A673 (cell line): ENCODE measurements at regions not wholly inside any gene's neighbourhood (a gene's known extent, or its start where the extent isn't known, plus 50 kb on each side); places are given as distances from the start of the nearest gene placed in this dataset.

ENCODE experiments used
- BruUV-seq: library from RNA; stranded (reverse); fragments of 400-500 nt; replicated peaks from 2 replicates; lab custom pipeline; 2021; lab: Mats Ljungman, UMichigan
- CTCF ChIA-PET: fragments of 300-600 bp; sonication (Branson Sonifier 250); formaldehyde crosslinking; loops from one replicate; lab custom pipeline; 2022; ENCODE audit warnings: antibody characterized with exemption; lab: Charles Lee
- POLR2A ChIA-PET: fragments of 300-600 bp; sonication (Branson Sonifier 250); formaldehyde crosslinking; loops from one replicate; lab custom pipeline; 2022; ENCODE audit warnings: antibody characterized with exemption; ENCODE audit not compliant: low non-redundant PET; lab: Charles Lee
- DNase-seq: peaks from one replicate; pipeline ENCODE4 v3.0.0-alpha.2; 2015; ENCODE audit warnings: low spot score
- H3K27ac ChIP-seq: fragments of 200-600 bp; sonication (generic); 2 replicates; pipeline ENCODE4 v1.5.1; 2016; ENCODE audit warnings: mixed run types, low read depth, mild to moderate bottlenecking, mixed read lengths, antibody characterized with exemption, low read length; ENCODE audit not compliant: poor library complexity, severe bottlenecking
- H3K27me3 ChIP-seq: fragments of 200-600 bp; sonication (generic); replicated peaks from 2 replicates; pipeline ENCODE4 v1.6.1; 2017; ENCODE audit warnings: mixed run types, low read depth, mild to moderate bottlenecking, mixed read lengths, antibody characterized with exemption, low read length; ENCODE audit not compliant: insufficient read depth, poor library complexity
- H3K36me3 ChIP-seq: fragments of 200-600 bp; sonication (generic); 2 replicates; pipeline ENCODE4 v1.6.1; 2016; ENCODE audit warnings: mixed run types, mild to moderate bottlenecking, mixed read lengths, antibody characterized with exemption, low read length; ENCODE audit not compliant: insufficient read depth, poor library complexity, severe bottlenecking
- H3K4me1 ChIP-seq: fragments of 200-600 bp; sonication (generic); 2 replicates; pipeline ENCODE4 v1.6.1; 2017; ENCODE audit warnings: mixed run types, mild to moderate bottlenecking, mixed read lengths, antibody characterized with exemption, low read length; ENCODE audit not compliant: insufficient read depth, poor library complexity, severe bottlenecking
- H3K4me3 ChIP-seq: fragments of 200-600 bp; sonication (generic); 2 replicates; pipeline ENCODE4 v1.5.1; 2016; ENCODE audit warnings: low read depth, mixed run types, mild to moderate bottlenecking, mixed read lengths, low read length; ENCODE audit not compliant: poor library complexity, severe bottlenecking
- H3K9me3 ChIP-seq: fragments of 200-600 bp; sonication (generic); 2 replicates; pipeline ENCODE4 v1.6.1; 2016; ENCODE audit warnings: mixed run types, low read depth, mild to moderate bottlenecking, mixed read lengths, antibody characterized with exemption, low read length; ENCODE audit not compliant: poor library complexity, severe bottlenecking
- EZH2 ChIP-seq: fragments of 200-600 bp; sonication (generic); IDR thresholded peaks from 2 replicates; pipeline ENCODE4 v1.6.1; 2017; ENCODE audit warnings: borderline replicate concordance, low read depth, mild to moderate bottlenecking, mixed read lengths, antibody characterized with exemption, low read length; ENCODE audit not compliant: poor library complexity, severe bottlenecking
- intact Hi-C: fragments of 100-400 bp; cut with micrococcal nuclease; formaldehyde crosslinking; loops from one replicate; pipeline ENCODE4 v1.10.0; 2022; ENCODE audit not compliant: unreplicated experiment
- TF ChIP-seq, protein P1 (sequence below): fragments of 300-800, 200-600 bp; sonication (generic); conservative IDR thresholded peaks from 2 replicates; pipeline ENCODE4 v1.5.1; 2017; ENCODE audit warnings: low read depth, mild to moderate bottlenecking, antibody characterized with exemption, low read length, moderate library complexity, mixed read lengths

DNA sequence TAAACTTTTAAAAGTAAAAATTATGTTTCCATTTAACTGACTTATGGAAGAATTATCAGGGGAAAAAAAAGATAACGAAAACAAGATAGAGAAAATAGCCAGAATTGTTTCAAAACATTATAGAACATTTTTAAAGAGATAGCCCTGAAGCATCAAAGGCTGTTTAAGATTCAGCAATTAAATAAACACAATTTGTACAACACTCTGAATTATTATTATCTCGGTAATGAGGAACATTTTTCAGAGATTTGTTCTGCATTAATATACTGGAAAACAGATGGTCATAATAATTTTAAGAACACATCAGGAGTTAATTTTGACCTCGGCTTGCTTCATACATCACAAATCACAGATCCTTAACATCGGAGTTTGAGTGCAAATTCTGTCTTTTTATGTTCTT is 643.8 kb downstream of the SORCS1 start:
- Histone ChIP-seq H3K4me1 (peaks cover 20% of the 10 kb centered on the region), H3K36me3 (no peaks in the 10 kb centered on the region), H3K27me3 (no peaks in the 10 kb centered on the region), H3K4me3 (no peak overlapping the region), H3K27ac (no peak overlapping the region), H3K9me3 (no peaks in the 10 kb centered on the region)
- ChIA-PET CTCF (no interaction called here), POLR2A (no interaction called here)
- no peak for DNase-seq
- no TSS peak for BruUV-seq
- intact Hi-C loops = no loop called here
- no peak for TF ChIP-seq EZH2
- TF ChIP-seq, protein P1, sequence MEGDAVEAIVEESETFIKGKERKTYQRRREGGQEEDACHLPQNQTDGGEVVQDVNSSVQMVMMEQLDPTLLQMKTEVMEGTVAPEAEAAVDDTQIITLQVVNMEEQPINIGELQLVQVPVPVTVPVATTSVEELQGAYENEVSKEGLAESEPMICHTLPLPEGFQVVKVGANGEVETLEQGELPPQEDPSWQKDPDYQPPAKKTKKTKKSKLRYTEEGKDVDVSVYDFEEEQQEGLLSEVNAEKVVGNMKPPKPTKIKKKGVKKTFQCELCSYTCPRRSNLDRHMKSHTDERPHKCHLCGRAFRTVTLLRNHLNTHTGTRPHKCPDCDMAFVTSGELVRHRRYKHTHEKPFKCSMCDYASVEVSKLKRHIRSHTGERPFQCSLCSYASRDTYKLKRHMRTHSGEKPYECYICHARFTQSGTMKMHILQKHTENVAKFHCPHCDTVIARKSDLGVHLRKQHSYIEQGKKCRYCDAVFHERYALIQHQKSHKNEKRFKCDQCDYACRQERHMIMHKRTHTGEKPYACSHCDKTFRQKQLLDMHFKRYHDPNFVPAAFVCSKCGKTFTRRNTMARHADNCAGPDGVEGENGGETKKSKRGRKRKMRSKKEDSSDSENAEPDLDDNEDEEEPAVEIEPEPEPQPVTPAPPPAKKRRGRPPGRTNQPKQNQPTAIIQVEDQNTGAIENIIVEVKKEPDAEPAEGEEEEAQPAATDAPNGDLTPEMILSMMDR = no peak

DNA sequence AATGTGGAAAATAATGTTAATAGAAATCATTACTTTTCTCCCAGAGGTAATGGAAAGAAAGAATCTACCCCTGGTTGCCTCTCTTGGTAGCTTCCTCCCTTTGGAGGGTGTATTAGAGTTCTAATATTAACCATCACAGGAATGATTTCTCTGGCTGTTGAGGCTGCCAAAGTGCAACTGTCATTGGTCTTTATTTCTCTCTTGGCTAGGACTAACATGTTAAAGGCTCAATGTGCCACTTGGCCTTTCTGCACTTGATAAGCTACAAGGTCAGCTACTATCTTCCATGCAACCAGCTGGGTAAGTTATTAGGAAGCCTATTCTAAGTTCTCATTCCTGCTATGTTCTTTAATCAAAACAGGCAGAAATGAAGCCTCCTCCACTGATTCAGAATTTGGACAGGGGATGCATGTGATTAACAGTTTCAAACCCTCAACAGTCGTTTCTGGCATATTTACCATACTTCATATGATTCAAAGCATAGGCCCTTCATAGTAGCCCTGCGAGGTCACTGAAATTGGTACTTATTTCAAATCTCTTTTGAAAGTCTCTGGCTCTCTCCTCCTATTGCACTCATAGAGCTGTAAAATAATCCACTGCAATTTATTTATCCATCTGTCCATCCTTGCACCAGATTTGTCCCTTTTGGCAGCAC is 645.0 kb downstream of the SORCS1 start:
- intact Hi-C loops = no loop called here
- TF ChIP-seq, protein P1 = no peak
- no peak for TF ChIP-seq EZH2
- no peak overlapping the region for H3K27ac ChIP-seq
- no peak overlapping the region for H3K4me3 ChIP-seq
- no peak for DNase-seq
- no peaks in the 10 kb centered on the region for H3K9me3 ChIP-seq
- H3K36me3 ChIP-seq = no peaks in the 10 kb centered on the region
- no TSS peak for BruUV-seq
- H3K4me1 ChIP-seq = peaks cover 24% of the 10 kb centered on the region
- H3K27me3 ChIP-seq = no peaks in the 10 kb centered on the region
- POLR2A ChIA-PET = interaction anchor here (0.6 kb wide), 1 partner anchor 14 kb away, joined by 3 read pairs; no protein-coding TSS in a partner anchor
- CTCF ChIA-PET = no interaction called here

DNA sequence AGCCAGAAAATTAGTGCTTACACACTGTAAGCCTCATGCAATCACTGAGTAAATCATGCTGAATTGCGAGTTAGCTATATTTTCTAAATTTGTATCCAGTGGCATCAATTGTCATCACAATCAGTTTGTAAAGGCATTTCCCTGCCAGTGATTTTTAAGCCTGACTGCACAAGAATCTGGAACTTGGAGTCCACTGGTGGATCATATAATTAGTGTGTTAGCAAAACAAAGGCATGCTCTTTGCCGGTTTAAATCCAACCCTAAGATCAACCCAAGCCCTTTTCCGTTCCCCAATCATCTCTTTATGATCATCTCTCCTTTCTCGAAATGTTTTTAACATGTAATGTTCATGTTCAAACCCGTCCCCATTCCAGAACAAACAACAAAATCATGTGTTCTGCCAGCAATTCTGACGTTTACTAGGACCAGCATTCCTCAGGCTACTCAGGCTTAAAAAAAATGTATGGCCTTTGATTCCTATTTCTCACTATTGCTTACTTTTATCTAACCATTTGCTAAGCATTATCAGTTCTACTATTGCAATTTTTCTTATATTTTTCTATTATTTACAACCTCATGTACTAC is 649.2 kb downstream of the SORCS1 start:
- intact Hi-C loops = no loop called here
- DNase-seq = peak; percentile 57
- H3K27ac ChIP-seq = peak overlapping the region; percentile 33
- peaks cover 43% of the 10 kb centered on the region for H3K4me1 ChIP-seq
- POLR2A ChIA-PET = no interaction called here
- no peak overlapping the region for H3K4me3 ChIP-seq
- H3K9me3 ChIP-seq = no peaks in the 10 kb centered on the region
- no peak for TF ChIP-seq EZH2
- TF ChIP-seq, protein P1 = no peak
- no peaks in the 10 kb centered on the region for H3K36me3 ChIP-seq
- no TSS peak for BruUV-seq
- CTCF ChIA-PET = no interaction called here
- H3K27me3 ChIP-seq = no peaks in the 10 kb centered on the region
